ENCODE measurements at regions not wholly inside any gene's neighbourhood (a gene's known extent, or its start where the extent isn't known, plus 50 kb on each side); places are given as distances from the start of the nearest gene placed in this dataset.
"Not testable (repeated sequence)": the region's sequence is repeated elsewhere in the genome, so short reads cannot be mapped to it uniquely, and the experiment has no call there.

DNA sequence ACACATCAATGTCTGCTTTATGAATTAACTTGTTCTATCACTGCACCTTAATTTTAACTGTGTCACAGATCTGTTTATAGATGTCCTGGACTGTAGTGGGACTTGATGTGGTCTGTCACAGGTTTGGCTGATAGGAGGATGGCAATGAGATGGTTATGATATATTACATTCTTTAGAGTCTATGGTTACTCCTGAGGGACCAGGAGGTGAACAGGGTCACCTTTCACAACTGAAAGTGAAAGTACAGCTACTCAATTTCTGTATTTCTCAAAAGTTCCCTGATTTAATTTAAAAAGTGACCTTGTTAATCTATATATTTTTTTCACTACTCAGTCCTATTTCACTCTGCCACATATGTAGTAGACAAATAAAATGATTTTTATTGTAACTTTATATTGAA, 1284.1 kb upstream of the GYPC start:
- no peak for DNase-seq

- DNase-seq: no peak
Observed at GRCh38 chr2:125373293-125373692, 1282.7 kb upstream of the GYPC start.

DNA sequence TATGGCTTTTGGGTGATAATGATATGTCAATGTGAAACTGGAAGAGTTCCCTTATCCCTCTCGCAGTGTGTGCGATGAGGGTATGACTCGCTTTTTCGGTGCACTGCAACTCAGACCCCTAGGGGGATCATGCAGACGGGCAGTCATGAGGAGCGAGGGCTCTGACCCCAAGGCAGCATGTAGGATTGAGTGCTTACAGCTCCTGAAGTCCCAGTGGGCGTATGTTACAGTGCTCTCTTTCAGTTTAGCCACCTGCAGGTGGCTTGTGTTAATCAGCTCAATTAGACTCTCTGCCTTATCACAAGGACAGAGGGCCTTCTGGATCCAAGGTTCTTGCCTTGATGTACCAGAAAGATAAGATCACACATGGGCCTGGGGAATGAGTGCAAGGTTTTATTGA, 1269.9 kb upstream of the GYPC start:
- no peak for DNase-seq

- DNase-seq: no peak
Observed at GRCh38 chr2:125397535-125398251, 1258.3 kb upstream of the GYPC start.

DNA sequence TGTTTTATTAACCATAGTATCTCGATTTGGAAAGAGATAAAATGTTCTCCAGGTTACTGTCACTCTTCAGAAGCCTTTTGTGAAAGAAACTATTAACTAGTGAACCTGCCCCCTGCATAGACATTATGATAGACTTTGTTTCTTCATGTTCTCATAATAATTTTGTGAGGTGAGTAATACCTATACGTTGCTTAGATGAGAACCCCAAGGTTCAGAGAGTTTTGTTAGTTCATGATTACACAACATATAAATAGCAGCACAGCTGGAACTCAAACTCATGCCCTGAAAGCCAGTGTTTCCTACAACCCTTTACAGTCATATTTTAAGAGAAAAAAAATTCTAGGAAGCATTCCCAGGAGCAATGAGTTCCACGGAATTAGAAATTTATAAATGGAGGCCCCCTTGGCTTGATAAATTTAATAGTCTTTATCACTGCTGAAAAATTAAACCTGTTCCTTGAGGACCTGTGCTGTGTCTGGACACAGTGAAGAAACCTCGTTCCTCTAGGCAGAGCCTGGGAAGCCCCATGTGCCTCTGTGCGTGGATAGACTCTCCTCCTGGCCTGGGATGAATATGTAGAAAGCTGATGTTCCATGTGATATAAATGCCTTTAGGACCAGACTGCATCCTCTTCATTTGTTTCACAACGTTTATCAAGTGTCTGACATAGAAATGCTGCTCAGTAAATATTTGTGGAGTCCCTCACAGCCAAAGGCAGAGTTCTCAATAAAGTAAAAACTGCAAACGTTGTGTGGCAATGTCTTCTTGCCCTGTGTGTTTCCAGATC, 1257.0 kb upstream of the GYPC start:
- no peak for DNase-seq

- DNase-seq: no peak
Observed at GRCh38 chr2:125405816-125406215, 1250.1 kb upstream of the GYPC start.

GRCh38 chr2:125408874-125409538, 1247.0 kb upstream of the GYPC start:
- DNase-seq: no peak

- no peak for DNase-seq
Observed at GRCh38 chr2:125418483-125418882, 1237.5 kb upstream of the GYPC start.

DNA sequence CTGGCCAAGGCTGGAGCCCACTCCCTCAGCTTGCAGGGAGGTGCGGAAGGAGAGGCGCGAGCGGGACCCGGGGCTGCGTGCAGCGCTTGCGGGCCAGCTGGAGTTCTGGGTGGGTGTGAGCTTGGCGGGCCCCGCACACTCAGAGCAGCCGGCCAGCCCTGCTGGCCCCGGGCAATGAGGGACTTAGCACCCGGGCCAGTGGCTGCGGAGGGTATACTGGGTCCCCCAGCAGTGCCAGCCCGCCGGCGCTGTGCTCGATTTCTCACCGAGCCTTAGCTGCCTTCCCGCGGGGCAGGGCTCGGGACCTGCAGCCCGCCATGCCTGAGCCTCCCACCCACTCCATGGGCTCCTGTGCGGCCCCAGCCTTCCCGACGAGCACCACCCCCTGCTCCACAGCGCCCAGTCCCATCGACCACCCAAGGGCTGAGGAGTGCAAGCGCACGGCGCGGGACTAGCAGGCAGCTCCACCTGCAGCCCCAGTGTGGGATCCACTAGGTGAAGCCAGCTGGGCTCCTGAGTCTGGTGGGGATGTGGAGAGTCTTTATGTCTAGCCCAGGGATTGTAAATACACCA, 1233.7 kb upstream of the GYPC start:
- DNase-seq: not testable (repeated sequence)

- no peak for DNase-seq
Observed at GRCh38 chr2:125424266-125424785, 1231.6 kb upstream of the GYPC start.

DNA sequence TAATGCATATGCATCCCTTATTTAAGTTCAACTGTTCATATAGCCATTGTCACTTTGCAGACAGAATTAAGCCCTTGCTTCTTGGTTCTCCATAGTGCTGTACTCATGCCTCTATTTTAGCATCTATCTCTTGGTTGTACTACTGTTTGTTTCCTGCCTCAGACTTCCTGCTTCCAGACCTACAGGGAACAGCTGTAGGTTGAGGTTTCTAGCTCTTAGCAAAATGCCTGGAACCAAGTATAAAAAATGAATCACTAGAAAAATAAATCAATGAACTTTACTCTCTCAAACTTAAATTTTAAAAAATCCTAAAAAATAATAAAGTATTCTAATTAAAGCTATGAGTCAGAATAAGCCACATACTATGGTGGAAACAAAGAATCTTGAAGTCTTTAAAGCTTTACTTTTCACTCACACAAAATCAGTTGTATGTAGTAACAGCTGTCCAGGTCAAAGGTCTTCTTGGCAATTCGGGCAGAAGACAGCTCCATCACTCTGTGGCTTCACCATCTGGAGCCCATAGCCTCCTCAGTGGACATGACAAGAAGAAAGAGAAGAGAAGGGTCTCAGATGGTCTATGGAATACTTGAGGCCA, 1228.1 kb upstream of the GYPC start:
- DNase-seq: no peak

GRCh38 chr2:125444106-125444505, 1211.9 kb upstream of the GYPC start:
- DNase-seq: no peak

DNA sequence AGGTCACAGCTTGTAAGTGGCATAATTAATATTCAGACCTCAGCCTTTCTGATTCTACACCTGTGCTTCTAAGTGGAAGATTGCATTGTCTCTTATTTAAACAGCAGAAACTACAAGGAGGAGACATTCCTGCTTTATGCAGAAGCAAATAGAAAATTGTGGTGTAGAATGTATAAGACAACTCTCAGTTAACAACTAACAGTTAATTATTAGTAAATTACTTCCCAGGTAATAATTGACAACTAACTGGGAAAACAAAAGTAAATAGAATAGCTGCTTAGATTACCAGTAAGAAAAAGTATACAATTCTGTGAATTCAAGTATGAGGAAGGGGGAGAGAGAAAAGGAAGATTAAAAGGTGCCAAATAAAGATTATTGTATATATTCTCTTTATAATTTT, 1210.5 kb upstream of the GYPC start:
- DNase-seq: no peak

DNA sequence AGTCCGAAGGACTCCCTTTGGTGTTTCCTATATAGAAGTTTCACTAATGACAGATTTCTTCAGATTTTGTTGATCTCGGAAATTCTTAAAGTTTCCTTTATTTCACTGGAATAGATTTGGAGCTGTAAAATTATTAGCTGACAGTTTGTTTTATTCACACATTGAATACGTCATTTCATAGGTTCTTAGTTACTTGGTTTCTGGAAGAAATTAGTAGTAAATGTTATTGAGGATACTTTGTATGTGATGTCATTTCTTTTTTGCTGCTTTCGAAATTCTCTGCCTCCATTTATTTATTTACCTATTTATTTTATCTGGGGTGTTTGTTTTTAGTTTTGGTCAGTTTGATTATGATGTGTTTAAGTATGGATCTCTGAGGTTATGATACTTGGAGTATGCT, 1205.9 kb upstream of the GYPC start:
- DNase-seq: no peak

DNA sequence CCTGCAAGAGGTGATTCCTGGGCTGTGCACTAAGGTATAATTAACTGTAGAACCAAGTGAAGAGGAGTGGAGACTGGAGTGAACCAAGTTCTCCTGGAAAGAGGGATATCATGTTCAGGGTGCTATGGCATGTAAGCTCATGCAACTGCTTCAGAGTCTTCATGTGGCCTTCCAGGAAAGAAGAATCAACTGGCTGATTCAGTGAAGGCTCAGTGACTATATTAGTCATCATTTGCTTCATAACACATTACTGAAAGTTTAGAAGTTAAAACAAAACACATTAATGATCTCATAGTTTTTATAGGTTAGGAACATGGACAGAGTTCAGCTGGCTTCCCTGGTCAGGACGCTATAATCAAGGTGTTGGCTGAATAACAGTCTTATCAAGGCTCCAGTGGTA, 1200.8 kb upstream of the GYPC start:
- no peak for DNase-seq

DNA sequence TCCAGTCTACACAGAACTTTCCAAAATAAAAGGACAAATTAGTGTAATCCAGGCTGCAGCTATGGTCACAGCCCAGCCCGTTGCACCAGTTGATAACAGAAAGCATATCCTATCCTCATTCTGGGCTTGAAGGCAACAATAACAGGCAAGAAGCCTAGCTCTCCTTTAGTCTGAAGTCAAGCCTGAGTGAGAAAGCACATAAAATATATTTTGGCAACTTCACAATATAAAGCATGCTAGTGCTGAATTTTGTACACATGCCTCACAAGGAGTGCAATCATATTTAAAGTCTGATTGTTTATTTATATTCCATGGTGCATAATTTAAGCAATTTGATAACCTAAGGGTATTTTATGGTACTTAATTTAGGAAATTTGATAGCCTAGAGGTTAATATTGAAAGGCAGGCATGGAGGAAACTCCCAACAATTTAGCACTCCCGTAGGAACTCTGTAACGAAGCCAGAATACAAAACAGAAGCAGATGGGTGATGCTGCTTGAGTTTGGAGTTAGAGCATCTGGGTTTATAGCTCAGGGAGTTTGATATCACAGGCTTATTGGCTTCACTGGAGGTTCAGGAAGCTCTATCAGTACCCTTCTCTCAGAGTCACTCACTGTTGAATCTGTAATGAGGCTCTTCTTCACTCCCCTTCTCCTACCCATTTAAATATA, 1199.1 kb upstream of the GYPC start:
- no peak for DNase-seq

DNA sequence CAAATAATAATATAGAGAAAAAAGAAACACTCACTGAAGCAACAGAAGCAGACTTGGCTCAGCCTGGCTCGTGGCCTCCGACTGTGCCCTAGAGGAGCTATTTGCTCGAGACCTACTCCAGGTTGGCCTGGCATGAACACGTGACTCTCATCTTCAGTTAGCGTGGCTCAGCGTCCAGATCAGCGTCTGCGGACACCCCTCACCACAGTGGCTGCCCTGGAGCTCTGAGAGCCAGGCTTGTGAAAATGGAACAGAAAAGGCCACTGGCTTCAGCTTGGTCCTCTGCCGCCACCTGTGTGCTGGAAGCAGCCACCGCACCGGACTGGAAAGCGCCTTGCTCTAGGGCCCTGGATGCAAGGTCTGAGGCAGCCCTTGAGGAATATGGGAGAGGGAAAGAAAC, 1184.0 kb upstream of the GYPC start:
- no peak for DNase-seq

GRCh38 chr2:125479143-125479636, 1176.8 kb upstream of the GYPC start:
- no peak for DNase-seq

- no peak for DNase-seq
Observed at GRCh38 chr2:125490308-125490707, 1165.7 kb upstream of the GYPC start.

DNA sequence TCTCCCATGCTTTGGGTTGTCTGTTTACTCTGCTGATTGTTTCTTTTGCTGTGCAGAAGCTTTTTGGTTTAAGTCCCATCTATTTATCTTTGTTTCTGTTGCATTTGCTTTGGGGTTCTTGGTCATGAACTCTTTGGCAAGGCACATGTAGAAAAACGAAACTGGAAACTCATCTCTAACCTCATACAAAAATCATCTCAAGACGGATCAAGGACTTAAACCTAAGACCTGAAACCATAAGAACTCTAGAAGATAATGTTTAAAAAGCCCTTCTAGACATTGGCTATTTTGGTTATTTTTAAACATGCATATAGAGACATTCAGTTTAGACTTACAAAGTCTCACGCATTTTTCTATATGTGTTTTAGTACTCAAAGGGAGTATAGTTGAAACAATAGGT, 1164.3 kb upstream of the GYPC start:
- no peak for DNase-seq

- no peak for DNase-seq
Observed at GRCh38 chr2:125512313-125512712, 1143.6 kb upstream of the GYPC start.

GRCh38 chr2:125516496-125517109, 1139.4 kb upstream of the GYPC start:
- DNase-seq: no peak

All from CD4-positive, alpha-beta T cell treated with Interleukin-4 for 1 hour (primary cell).